ENCODE measurements at regions not wholly inside any gene's neighbourhood (a gene's known extent, or its start where the extent isn't known, plus 50 kb on each side); places are given as distances from the start of the nearest gene placed in this dataset.

DNA sequence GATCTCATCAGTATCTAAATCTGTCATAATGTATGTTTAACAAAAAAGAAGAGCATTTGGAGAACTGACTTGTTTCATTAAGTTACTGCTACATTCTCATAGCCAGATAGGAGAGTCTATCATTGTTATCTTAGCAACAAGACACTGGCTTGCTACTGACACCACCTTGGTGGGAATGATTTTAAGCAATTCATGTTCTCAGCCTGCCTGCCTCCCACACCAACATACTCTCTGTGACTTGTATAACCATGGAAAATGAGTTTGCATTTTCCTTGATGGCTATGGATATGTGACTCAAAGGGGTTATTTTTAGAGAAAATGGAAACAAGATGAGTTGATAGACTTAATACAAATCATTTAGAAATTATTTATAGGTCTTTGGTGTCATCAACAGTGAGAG, 1308.9 kb downstream of the OLFM4 start:
- H3K27me3 Mint-ChIP-seq = no peaks in the 10 kb centered on the region
- H3K36me3 Mint-ChIP-seq = no peaks in the 10 kb centered on the region
- no peaks in the 10 kb centered on the region for H3K9me3 Mint-ChIP-seq
- H3K4me1 Mint-ChIP-seq (ENCODE audit: unreplicated experiment) = peaks cover 11% of the 10 kb centered on the region
- DNase-seq (ENCODE audit: extremely low spot score, unreplicated experiment) = no peak
- TF ChIP-seq, protein P1, sequence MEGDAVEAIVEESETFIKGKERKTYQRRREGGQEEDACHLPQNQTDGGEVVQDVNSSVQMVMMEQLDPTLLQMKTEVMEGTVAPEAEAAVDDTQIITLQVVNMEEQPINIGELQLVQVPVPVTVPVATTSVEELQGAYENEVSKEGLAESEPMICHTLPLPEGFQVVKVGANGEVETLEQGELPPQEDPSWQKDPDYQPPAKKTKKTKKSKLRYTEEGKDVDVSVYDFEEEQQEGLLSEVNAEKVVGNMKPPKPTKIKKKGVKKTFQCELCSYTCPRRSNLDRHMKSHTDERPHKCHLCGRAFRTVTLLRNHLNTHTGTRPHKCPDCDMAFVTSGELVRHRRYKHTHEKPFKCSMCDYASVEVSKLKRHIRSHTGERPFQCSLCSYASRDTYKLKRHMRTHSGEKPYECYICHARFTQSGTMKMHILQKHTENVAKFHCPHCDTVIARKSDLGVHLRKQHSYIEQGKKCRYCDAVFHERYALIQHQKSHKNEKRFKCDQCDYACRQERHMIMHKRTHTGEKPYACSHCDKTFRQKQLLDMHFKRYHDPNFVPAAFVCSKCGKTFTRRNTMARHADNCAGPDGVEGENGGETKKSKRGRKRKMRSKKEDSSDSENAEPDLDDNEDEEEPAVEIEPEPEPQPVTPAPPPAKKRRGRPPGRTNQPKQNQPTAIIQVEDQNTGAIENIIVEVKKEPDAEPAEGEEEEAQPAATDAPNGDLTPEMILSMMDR (conservative IDR thresholded peaks at IDR 0.05) = no peak
- H3K27ac Mint-ChIP-seq = no peak overlapping the region
- H3K4me3 Mint-ChIP-seq = no peak overlapping the region

DNA sequence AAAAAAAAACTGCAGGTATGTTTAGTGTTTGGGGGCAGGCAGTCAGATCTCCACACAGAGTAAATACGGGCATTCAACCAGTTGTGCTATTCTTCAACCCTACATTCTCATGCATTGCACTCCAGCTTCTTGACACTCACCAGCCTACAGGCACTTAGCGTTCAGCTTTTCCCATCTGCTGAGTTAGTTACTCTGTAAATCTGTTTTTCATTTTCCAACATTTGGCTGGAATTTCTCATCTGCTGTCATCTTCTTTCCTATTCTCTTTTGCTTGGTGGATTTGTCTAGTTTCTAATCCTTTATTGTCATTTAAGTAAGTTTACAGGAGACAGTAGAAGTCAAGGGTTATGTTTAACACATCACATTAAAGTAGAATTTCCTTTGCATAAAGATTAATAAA, 1318.9 kb downstream of the OLFM4 start:
- Mint-ChIP-seq H3K27me3 (no peaks in the 10 kb centered on the region), H3K4me1 (ENCODE audit: unreplicated experiment) (peaks cover 21% of the 10 kb centered on the region), H3K27ac (no peak overlapping the region), H3K36me3 (no peaks in the 10 kb centered on the region), H3K4me3 (no peak overlapping the region), H3K9me3 (no peaks in the 10 kb centered on the region)
- DNase-seq (ENCODE audit: extremely low spot score, unreplicated experiment) = no peak
- TF ChIP-seq, protein P1 (conservative IDR thresholded peaks at IDR 0.05) = no peak

DNA sequence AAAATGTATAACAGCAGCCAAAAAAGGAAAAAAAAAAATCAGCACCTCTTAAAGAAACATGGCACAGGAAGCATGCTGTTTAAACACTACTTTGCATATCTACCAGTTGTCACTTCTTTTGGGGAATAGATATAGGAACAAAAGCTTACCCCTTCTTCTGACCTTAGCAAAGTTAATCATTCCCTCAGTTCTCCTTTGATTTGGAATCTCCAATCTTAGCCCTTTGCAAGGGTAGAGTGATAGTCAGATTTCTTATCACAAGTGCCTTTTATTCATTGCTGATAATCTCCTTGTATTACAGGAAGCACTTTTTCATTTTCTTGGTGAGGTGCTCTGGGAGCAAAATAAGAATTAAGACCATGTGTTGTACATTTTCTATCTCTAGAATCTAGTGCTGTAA, 1327.6 kb downstream of the OLFM4 start:
- H3K27me3 Mint-ChIP-seq = peaks cover 4% of the 10 kb centered on the region
- H3K4me1 Mint-ChIP-seq (ENCODE audit: unreplicated experiment) = peaks cover 13% of the 10 kb centered on the region
- TF ChIP-seq, protein P1 (conservative IDR thresholded peaks at IDR 0.05) = no peak
- no peaks in the 10 kb centered on the region for H3K36me3 Mint-ChIP-seq
- no peak overlapping the region for H3K4me3 Mint-ChIP-seq
- DNase-seq (ENCODE audit: extremely low spot score, unreplicated experiment) = no peak
- no peak overlapping the region for H3K27ac Mint-ChIP-seq
- no peaks in the 10 kb centered on the region for H3K9me3 Mint-ChIP-seq

DNA sequence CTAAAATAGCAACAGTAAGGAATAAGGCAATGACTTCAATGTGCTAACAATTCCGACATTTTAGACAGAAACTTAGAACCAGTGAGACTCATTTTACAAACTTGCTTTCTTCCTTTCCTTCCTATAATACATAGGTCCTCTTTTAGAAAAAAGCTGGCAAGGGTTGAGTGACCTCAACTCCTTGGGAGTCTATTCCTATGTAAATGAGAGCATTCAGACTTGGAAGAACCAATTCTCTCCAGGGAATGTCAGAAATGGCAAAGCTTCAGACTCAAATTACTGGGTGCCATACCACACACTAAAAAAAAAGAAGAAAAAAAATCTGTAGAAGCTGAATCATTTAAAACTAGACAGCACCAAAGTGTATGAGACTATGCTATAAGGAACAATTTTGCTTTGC, 1328.2 kb downstream of the OLFM4 start:
- TF ChIP-seq, protein P1 (conservative IDR thresholded peaks at IDR 0.05) = no peak
- no peaks in the 10 kb centered on the region for H3K36me3 Mint-ChIP-seq
- H3K9me3 Mint-ChIP-seq = no peaks in the 10 kb centered on the region
- no peak for DNase-seq (ENCODE audit: extremely low spot score, unreplicated experiment)
- H3K4me3 Mint-ChIP-seq = no peak overlapping the region
- no peak overlapping the region for H3K27ac Mint-ChIP-seq
- peaks cover 10% of the 10 kb centered on the region for H3K4me1 Mint-ChIP-seq (ENCODE audit: unreplicated experiment)
- peaks cover 4% of the 10 kb centered on the region for H3K27me3 Mint-ChIP-seq

DNA sequence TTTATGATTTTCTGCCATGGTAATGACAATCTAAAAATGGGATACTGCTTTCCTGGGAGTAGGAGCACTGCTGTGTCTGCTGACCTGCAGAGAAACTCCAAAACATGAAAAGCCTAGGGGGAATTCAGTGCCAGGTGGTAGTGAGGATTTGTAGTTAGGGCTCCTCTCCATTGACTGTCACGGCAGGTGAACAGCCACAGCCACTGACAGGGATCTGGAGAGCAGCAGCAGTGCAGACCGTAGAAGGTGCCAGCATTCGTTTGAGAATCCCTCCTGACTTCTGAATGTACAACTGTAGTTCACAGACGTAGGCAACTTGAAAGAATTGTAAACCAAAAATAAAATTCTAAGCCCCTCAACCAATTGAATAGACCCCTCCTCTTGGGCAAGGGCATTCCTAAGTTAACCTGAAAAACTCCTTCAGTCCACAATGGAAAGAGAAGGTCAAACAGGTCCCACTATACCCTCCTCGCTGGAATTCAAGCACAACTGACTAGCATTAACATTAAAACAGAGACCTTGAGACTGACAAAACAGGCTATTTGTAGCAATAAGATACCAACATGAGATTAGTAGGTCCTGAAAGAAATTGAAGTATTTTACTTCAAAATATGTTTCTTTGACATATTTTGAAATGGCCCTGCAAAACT, 1328.8 kb downstream of the OLFM4 start:
- no peak overlapping the region for H3K27ac Mint-ChIP-seq
- no peak overlapping the region for H3K4me3 Mint-ChIP-seq
- no peak for DNase-seq (ENCODE audit: extremely low spot score, unreplicated experiment)

More for the DNA sequence above, 1328.8 kb downstream of the OLFM4 start:
- Mint-ChIP-seq H3K4me1 (ENCODE audit: unreplicated experiment) (peaks cover 8% of the 10 kb centered on the region), H3K36me3 (no peaks in the 10 kb centered on the region), H3K9me3 (no peaks in the 10 kb centered on the region), H3K27me3 (peaks cover 4% of the 10 kb centered on the region)
- TF ChIP-seq, protein P1 (conservative IDR thresholded peaks at IDR 0.05) = no peak

All from type B pancreatic cell (in vitro differentiated cells).